Amniotic epithelial cell (primary cell): ENCODE measurements at regions not wholly inside any gene's neighbourhood (a gene's known extent, or its start where the extent isn't known, plus 50 kb on each side); places are given as distances from the start of the nearest gene placed in this dataset.
"Not testable (repeated sequence)": the region's sequence is repeated elsewhere in the genome, so short reads cannot be mapped to it uniquely, and the experiment has no call there.

Experiments used
- DNase-seq: peaks from one replicate; pipeline ENCODE4 v3.0.0-alpha.2; 2010; ENCODE audit warnings: low read depth

GRCh38 chr16:46519063-46519462 lies 102.1 kb downstream of the SHCBP1 start:
- no peak for DNase-seq

- DNase-seq: no peak
These were observed 124.5 kb downstream of the SHCBP1 start for GRCh38 chr16:46496701-46497100.

DNA sequence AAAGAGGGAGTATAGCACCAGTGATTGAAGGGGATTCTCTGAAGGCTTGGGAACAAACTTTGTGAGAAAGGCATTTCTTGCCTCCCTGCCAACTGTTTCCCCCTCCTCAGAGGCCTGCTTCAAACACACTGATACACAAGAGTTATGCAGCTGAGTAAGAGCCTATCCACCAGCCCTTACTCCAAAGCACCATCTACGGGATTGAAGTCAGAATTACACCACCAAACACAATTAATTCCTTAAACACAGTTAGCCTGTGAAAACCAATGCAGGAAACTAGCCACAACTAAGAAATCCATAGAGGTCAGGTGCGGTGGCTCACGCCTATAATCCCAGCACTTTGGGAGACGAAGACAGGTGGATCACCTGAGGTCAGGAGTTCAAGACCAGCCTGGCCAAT lies 138.3 kb downstream of the SHCBP1 start:
- DNase-seq: no peak

GRCh38 chr16:46466239-46466638 lies 154.9 kb downstream of the SHCBP1 start:
- DNase-seq: no peak

GRCh38 chr16:46454801-46455200 lies 166.4 kb downstream of the SHCBP1 start:
- DNase-seq: not testable (repeated sequence)

DNA sequence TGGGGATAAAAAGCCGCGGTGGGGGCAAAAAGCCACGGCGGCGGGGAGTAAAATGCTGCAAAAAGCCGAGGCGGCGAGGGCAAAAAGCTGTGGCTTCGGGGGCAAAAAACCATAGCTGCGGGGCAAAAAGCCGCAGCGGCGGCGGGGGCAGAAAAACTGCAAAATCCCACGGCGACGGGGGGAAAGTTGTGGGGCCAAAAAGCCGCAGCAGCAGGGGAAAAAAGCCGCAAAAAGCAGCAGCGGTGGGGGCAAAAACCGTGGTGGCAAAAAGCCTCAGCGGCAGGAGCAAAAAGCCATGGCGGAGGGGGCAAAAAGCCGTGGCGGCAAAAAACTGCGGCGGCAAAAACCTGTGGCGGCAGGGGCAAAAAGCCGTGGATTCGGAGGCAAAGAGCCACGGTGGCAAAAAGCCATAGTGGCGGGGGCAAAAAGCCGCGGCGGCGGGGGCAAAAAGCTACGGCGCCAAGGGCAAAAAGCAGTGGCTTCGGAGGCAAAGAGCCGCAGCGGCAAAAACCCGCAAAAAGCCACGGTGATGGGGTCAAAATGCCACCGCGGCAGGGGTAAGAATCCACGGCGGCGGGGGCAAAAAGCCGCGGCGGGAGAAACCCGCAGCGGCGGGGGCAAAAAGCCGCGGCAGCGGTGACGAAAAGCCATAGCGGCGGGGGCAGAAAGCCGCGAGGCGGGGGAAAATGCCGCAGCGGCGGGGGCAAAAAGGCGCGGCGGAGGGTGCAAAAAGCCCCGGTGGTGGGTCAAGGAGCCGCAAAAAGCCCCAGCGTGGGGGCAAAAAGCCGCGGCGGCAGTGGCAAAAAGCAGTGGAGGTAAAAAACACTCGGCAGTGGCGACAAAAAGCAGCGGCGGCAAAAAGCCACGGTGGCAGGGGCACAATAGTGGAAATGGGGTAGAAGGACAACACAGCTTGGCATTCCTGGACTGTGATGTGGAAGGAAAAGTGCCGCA lies 192.8 kb downstream of the SHCBP1 start:
- no peak for DNase-seq

GRCh38 chr16:46427340-46428107 lies 193.7 kb downstream of the SHCBP1 start:
- no peak for DNase-seq

DNA sequence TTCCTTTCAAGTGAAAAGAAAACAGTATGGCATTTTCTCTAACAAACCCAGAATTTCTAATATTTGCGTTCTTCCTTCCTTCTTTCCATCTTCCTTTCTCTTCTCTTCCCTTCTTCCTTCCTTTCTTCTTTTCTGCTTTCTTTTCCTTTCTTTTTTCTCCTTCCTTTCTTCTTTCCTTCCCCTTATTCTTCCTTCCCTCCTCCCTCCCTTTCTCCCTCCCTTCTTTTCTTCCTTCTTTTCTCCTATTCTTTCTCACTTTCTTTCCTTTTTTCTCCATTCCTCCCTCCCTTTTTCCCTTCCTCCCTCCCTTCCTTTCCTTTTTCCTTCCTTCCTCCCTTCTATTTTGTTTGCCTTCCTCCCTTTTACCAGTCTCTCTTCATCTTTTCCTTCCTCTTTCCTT lies 194.8 kb downstream of the SHCBP1 start:
- DNase-seq: no peak

GRCh38 chr16:46404028-46404427 lies 217.2 kb downstream of the SHCBP1 start:
- DNase-seq: no peak

DNA sequence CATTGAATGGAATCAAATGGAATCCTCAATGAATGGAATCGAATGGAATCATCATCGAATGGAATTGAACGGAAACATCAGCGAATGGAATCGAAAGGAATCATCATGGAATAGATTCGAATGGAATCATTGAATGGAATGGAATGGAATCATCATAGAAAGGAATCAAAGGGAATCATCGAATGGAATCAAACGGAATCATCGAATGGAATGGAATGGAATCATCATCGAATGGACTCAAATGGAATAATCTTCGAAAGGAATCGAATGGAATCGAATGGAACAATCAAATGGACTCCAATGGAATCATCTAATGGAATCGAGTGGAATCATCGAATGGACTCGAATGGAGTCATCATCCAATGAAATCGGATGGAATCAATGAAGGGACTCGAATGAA lies 222.6 kb downstream of the SHCBP1 start:
- not testable (repeated sequence) for DNase-seq

DNA sequence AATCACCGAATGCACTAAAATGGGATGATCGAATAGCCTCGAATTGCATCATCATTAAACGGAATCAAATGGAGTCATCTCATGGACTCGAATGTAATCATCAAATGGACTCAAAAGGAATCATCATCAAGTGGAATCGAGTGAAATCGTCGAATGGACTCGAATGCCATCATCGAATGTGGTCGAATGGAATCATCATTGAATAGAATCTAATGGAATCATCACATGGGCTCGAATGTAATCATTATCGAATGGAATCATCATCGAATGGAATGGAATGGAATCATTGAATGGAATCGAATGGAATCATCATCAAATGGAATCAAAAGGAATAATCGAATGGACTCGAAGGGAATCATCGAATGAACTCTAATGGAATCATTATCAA lies 224.3 kb downstream of the SHCBP1 start:
- DNase-seq: not testable (repeated sequence)

DNA sequence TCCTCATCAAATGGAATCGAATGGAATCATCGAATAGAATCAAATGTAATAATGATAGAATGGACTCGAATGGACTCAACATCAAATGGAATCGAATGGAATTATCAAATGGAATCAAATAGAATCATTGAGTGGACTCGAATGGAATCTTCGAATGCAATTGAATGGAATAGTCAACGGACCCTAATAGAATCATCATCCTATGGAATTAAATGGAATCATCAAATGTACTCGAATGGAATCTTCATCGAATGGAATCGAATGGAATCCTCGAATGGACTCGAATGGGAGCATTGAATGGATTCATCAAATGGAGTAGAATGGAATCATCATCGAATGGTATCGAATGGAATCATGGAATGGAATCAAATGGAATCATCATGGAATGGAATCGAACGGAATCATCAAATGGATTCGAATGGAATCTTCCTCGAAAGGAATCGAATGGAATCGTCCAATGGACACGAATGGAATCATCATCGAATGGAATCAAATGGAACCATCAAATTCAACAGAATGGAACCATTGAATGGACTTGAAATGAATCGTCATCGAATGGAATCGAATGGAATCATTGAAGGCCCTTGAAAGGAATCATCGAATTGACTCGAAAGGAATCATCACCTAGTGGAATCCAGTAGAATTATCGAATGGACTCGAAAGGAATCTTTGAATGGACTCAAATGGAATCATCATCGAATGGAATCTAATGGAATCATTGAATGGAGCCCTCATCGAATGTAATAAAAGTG lies 224.9 kb downstream of the SHCBP1 start:
- DNase-seq: not testable (repeated sequence)

GRCh38 chr16:46395391-46395921 lies 225.7 kb downstream of the SHCBP1 start:
- peak; percentile 11 for DNase-seq

- DNase-seq: not testable (repeated sequence)
These were observed 226.2 kb downstream of the SHCBP1 start for GRCh38 chr16:46394963-46395362.

DNA sequence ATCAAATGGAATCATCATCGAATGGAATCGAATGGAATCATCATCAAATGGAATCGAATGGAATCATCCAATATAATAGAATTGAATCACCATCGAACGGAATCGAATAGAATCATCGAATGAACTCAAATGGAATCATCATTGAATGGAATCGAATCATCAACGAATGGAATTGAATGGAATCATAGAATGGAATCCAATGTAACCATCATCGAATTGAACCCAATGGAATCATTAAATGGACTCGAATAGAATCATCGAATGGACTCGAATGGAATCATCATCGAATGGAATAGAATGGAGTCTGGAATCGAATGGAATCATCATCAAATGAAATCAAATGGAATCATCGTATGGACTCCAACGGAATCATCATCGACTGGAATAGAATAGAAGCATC lies 227.0 kb downstream of the SHCBP1 start:
- DNase-seq: not testable (repeated sequence)

DNA sequence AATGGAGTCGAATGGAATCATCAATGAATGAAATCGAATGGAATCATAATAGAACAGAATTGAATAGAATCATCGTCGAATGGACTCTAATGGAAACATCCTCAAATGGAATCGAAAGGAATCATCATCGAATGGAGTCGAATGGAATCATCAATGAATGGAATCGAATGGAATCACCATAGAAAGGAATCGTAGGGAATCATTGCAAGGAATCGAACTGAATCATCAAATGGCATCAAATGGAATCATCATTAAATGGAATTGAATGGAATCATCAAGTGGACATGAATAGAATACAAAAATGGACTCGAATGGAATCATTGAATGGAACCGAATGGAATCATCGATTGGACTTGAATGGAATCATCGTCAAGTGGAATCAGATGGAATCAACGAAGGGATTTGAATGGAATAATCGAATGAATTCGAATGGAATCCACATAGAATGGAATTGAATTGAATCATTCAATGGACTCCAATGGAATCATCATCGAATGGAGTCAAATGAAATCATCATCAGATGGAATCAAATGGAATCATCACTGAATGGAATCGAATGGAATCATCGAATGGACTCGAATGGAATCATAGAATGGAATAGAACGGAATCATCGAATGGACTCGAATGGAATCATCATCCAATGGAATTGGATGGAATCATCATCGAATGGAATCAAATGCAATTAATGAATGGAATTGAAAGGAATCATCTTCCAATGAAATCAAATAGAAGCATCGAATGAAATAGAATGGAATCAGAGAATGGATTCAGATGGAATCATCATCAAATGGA lies 228.1 kb downstream of the SHCBP1 start:
- DNase-seq: peak; percentile 22

- peak; percentile 11 for DNase-seq
These were observed 230.3 kb downstream of the SHCBP1 start for GRCh38 chr16:46390660-46391462.

- peak; percentile 84 for DNase-seq
These were observed 231.6 kb downstream of the SHCBP1 start for GRCh38 chr16:46389561-46390041.

GRCh38 chr16:46388939-46389491 lies 232.2 kb downstream of the SHCBP1 start:
- DNase-seq: not testable (repeated sequence)

- DNase-seq: not testable (repeated sequence)
These were observed 232.8 kb downstream of the SHCBP1 start for GRCh38 chr16:46388354-46388753.
